ENCODE measurements at regions not wholly inside any gene's neighbourhood (a gene's known extent, or its start where the extent isn't known, plus 50 kb on each side); places are given as distances from the start of the nearest gene placed in this dataset.

DNA sequence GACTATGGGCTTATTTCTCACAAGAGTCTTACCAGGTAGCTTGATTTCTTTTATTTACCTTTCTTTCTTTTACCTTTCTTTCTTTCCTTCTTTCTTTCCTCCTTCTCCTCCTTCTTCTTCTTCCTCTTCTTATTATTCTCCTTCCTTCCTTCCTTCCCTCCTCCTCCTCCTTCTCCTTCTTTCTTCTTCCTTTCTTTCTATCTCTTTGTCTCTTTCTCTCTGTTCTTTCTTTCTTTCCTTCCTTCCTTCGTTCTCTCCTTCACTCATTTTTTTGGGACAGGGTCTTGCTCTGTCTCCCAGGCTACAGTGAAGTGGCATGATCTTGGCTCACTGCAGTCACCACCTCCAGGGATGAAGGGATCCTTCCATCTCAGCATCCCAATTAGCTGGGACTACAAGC lies 363.6 kb upstream of the MAF start:
- H2BK15ac ChIP-seq (ENCODE audit: low read depth, low read length), result no peak overlapping the region
- no peaks in the 10 kb centered on the region for H4K20me1 ChIP-seq (ENCODE audit: control insufficient read depth, insufficient read depth, insufficient read length)
- no peak overlapping the region for H3K4me2 ChIP-seq (ENCODE audit: insufficient read depth, insufficient read length, low read length)
- H2BK12ac ChIP-seq (ENCODE audit: insufficient read length, low read depth, low read length), result no peak overlapping the region
- Mint-ChIP-seq H3K4me3 (no peak overlapping the region), H3K4me1 (peaks cover 12% of the 10 kb centered on the region in 2 experiments), H3K36me3 (ENCODE audit: insufficient read depth in 1 of 3, low read depth in 3 of 3) (no peaks in the 10 kb centered on the region), H3K9me3 (no peaks in the 10 kb centered on the region; a peak in 1 of 5 replicates), H3K27ac (peak overlapping the region in 1 of 3 experiments; percentile 37; a peak in 2 of 7 replicates), H3K27me3 (ENCODE audit: low read depth) (no peaks in the 10 kb centered on the region; the same call in 1 of the 2 replicates)
- H3K18ac ChIP-seq (ENCODE audit: insufficient read length, low read depth, low read length), result no peak overlapping the region
- H3K9ac ChIP-seq (ENCODE audit: extremely low read depth, insufficient read length, low read length), result no peak overlapping the region
- no peak overlapping the region for H4K5ac ChIP-seq (ENCODE audit: insufficient read length, low read depth, low read length)
- H2BK120ac ChIP-seq (ENCODE audit: low read depth, low read length, poor library complexity, severe bottlenecking), result no peak overlapping the region
- no peaks in the 10 kb centered on the region for H3K23me2 ChIP-seq (ENCODE audit: insufficient read length, low read depth, low read length, poor library complexity, severe bottlenecking)
- no peak overlapping the region for H2BK5ac ChIP-seq (ENCODE audit: insufficient read length, low read length)
- H2AFZ ChIP-seq (ENCODE audit: low read length), result no peak overlapping the region
- no peak overlapping the region for H3K27ac ChIP-seq (ENCODE audit: insufficient read length, low read depth, low read length)
- H4K8ac ChIP-seq (replicated peaks; ENCODE audit: insufficient read length, low read depth, low read length), result no peak overlapping the region
- TF ChIP-seq, protein P1, sequence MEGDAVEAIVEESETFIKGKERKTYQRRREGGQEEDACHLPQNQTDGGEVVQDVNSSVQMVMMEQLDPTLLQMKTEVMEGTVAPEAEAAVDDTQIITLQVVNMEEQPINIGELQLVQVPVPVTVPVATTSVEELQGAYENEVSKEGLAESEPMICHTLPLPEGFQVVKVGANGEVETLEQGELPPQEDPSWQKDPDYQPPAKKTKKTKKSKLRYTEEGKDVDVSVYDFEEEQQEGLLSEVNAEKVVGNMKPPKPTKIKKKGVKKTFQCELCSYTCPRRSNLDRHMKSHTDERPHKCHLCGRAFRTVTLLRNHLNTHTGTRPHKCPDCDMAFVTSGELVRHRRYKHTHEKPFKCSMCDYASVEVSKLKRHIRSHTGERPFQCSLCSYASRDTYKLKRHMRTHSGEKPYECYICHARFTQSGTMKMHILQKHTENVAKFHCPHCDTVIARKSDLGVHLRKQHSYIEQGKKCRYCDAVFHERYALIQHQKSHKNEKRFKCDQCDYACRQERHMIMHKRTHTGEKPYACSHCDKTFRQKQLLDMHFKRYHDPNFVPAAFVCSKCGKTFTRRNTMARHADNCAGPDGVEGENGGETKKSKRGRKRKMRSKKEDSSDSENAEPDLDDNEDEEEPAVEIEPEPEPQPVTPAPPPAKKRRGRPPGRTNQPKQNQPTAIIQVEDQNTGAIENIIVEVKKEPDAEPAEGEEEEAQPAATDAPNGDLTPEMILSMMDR (conservative IDR thresholded peaks at IDR 0.05), result no peak
- no peak overlapping the region for H3K4ac ChIP-seq (ENCODE audit: low read depth, low read length)
- no peak overlapping the region for H3T11ph ChIP-seq (ENCODE audit: low read length)
- H3K14ac ChIP-seq (ENCODE audit: insufficient read depth, low read length), result no peak overlapping the region
- no peaks in the 10 kb centered on the region for H3K4me1 ChIP-seq (ENCODE audit: insufficient read depth, low read length)
- no peak for DNase-seq
- H3K79me1 ChIP-seq (ENCODE audit: insufficient read depth, low read depth, low read length, poor library complexity, severe bottlenecking), result no peaks in the 10 kb centered on the region
- no peaks in the 10 kb centered on the region for H3K9me3 ChIP-seq (ENCODE audit: control insufficient read depth, low read depth, low read length)
- no peak overlapping the region for H3K23ac ChIP-seq (ENCODE audit: insufficient read length, low read depth, low read length)
- H4K91ac ChIP-seq (ENCODE audit: insufficient read length, low read depth, low read length), result no peak overlapping the region
- H2AK5ac ChIP-seq (ENCODE audit: insufficient read length, low read length), result no peak overlapping the region
- WGBS (ENCODE audit: extremely low coverage, insufficient read length, low lambda C conversion rate), result no CpG with 5 or more reads among the region's 1 CpG
- H3K56ac ChIP-seq (ENCODE audit: insufficient read length, low read depth, low read length), result no peak overlapping the region
- no peaks in the 10 kb centered on the region for H3K27me3 ChIP-seq (ENCODE audit: insufficient read depth, low read length)
- no peak overlapping the region for H2BK20ac ChIP-seq (ENCODE audit: low read depth, low read length, poor library complexity, severe bottlenecking)
- H3K79me2 ChIP-seq (ENCODE audit: insufficient read depth, low read length), result no peaks in the 10 kb centered on the region

All from H9 (cell line).